Esophagus squamous epithelium (tissue), 5 donors: ENCODE measurements at regions not wholly inside any gene's neighbourhood (a gene's known extent, or its start where the extent isn't known, plus 50 kb on each side); places are given as distances from the start of the nearest gene placed in this dataset.

Experiments used
- DNase-seq: peaks from one replicate; lab custom pipeline; 2025; lab: John Stamatoyannopoulos, UW
- H3K27ac ChIP-seq, 4 donors: fragments of 200-600 bp; sonication (generic); one replicate each; pipeline ENCODE4 v1.5.1; 2016 to 2019; ENCODE audit warnings: mild to moderate bottlenecking in 1 of 4
- H3K27me3 ChIP-seq, 4 donors: fragments of 200-600 bp; sonication (generic); 1 replicate in 3 of 4; 2 replicates in 1 of 4; pipeline versions ENCODE4 v1.5.1 to v1.6.0; 2017 to 2021; ENCODE audit warnings: antibody characterized with exemption in 1 of 4
- H3K36me3 ChIP-seq, 3 donors: fragments of 200-600 bp; sonication (generic); one replicate each; pipeline ENCODE4 v1.5.1; 2016 to 2019
- H3K4me1 ChIP-seq, 3 donors: fragments of 200-600 bp; sonication (generic); one replicate each; pipeline ENCODE4 v1.5.1; 2017 to 2019
- H3K4me3 ChIP-seq, 4 donors: fragments of 200-600 bp; sonication (generic); 1 replicate in 3 of 4; 2 replicates in 1 of 4; pipeline ENCODE4 v1.5.1; 2016 to 2019; ENCODE audit warnings: mild to moderate bottlenecking in 2 of 4, moderate library complexity in 1 of 4
- H3K9me3 ChIP-seq, 3 donors: fragments of 200-600 bp; sonication (generic); one replicate each; pipeline ENCODE4 v1.5.1; 2016 to 2019
- CTCF ChIP-seq, 6 experiments: fragments of 450-650 bp in 4 of 6; fragments of 200-600 bp in 2 of 6; sonication (generic) in 2 of 6; IDR thresholded peaks; one replicate each; pipeline ENCODE4 v1.5.1; 2016 to 2019; ENCODE audit warnings: antibody characterized with exemption in 6 of 6, mild to moderate bottlenecking in 4 of 6, moderate library complexity in 4 of 6
- POLR2A ChIP-seq, 4 donors: fragments of 450-650 bp; IDR thresholded peaks; one replicate each; pipeline ENCODE4 v1.6.1; 2017; ENCODE audit warnings: antibody characterized with exemption in 4 of 4, mild to moderate bottlenecking in 4 of 4, moderate library complexity in 3 of 4
- WGBS, 2 donors: methylation state at CpG; one replicate each; pipeline ENCODE4 v1.1.5; 2018; 5-methylcytosine and 5-hydroxymethylcytosine counted together
- intact Hi-C: fragments of 100-400 bp; cut with DNase I; formaldehyde crosslinking; loops from one replicate; pipeline ENCODE4 v1.15.0; 2022
- donor health status: DM: yes; HTN: yes; CAD: no.

GRCh38 chr17:5783851-5784250 lies 199.5 kb upstream of the NLRP1 start:
- no peaks in the 10 kb centered on the region for H3K36me3 ChIP-seq
- H3K4me3 ChIP-seq = no peak overlapping the region
- H3K9me3 ChIP-seq = peaks cover 0 to 26% (median 9%) of the 10 kb centered on the region in 3 donors
- H3K27ac ChIP-seq = no peak overlapping the region
- no peak for TF ChIP-seq CTCF (IDR thresholded peaks at IDR 0.05)
- TF ChIP-seq POLR2A (IDR thresholded peaks at IDR 0.05) = no peak
- 39 to 59% methylated on average over 3 of the region's 3 CpGs for WGBS, 2 donors
- intact Hi-C loops = no loop called here
- peaks cover 0 to 38% (median 0%) of the 10 kb centered on the region in 4 donors for H3K27me3 ChIP-seq
- H3K4me1 ChIP-seq = no peaks in the 10 kb centered on the region
- no peak for DNase-seq

- H3K27me3 ChIP-seq = peaks cover 0 to 45% (median 0%) of the 10 kb centered on the region in 4 donors
- H3K36me3 ChIP-seq = no peaks in the 10 kb centered on the region
- no peak for DNase-seq
- H3K27ac ChIP-seq = no peak overlapping the region
- no peak for TF ChIP-seq POLR2A (IDR thresholded peaks at IDR 0.05)
- TF ChIP-seq CTCF (IDR thresholded peaks at IDR 0.05) = no peak
- intact Hi-C loops = no loop called here
- WGBS, 2 donors = 69 to 87% methylated on average over 2 of the region's 2 CpGs
- peaks cover 0 to 26% (median 9%) of the 10 kb centered on the region in 3 donors for H3K9me3 ChIP-seq
- no peak overlapping the region for H3K4me3 ChIP-seq
- no peaks in the 10 kb centered on the region for H3K4me1 ChIP-seq
Observed at GRCh38 chr17:5784791-5785190, 200.5 kb upstream of the NLRP1 start.

- H3K4me1 ChIP-seq = no peaks in the 10 kb centered on the region
- 0 to 17% methylated on average over 4 of the region's 4 CpGs for WGBS, 2 donors
- no peak overlapping the region for H3K4me3 ChIP-seq
- intact Hi-C loops = no loop called here
- TF ChIP-seq CTCF (IDR thresholded peaks at IDR 0.05) (no peak), POLR2A (IDR thresholded peaks at IDR 0.05) (no peak)
- no peak for DNase-seq
- H3K36me3 ChIP-seq = no peaks in the 10 kb centered on the region
- H3K9me3 ChIP-seq = peaks cover 0 to 26% (median 9%) of the 10 kb centered on the region in 3 donors
- no peak overlapping the region for H3K27ac ChIP-seq
- H3K27me3 ChIP-seq = peaks cover 0 to 51% (median 0%) of the 10 kb centered on the region in 4 donors
Observed at GRCh38 chr17:5785338-5785737, 201.0 kb upstream of the NLRP1 start.

GRCh38 chr17:5785867-5786509 lies 201.7 kb upstream of the NLRP1 start:
- no peaks in the 10 kb centered on the region for H3K4me1 ChIP-seq
- 63 to 65% methylated on average over 10 of the region's 11 CpGs for WGBS, 2 donors
- peaks cover 0 to 26% (median 9%) of the 10 kb centered on the region in 3 donors for H3K9me3 ChIP-seq
- intact Hi-C loops = no loop called here
- no peaks in the 10 kb centered on the region for H3K36me3 ChIP-seq
- no peak for DNase-seq
- peaks cover 0 to 53% (median 0%) of the 10 kb centered on the region in 4 donors for H3K27me3 ChIP-seq
- no peak overlapping the region for H3K4me3 ChIP-seq
- H3K27ac ChIP-seq = no peak overlapping the region
- TF ChIP-seq POLR2A (IDR thresholded peaks at IDR 0.05) (no peak), CTCF (IDR thresholded peaks at IDR 0.05) (no peak)

GRCh38 chr17:5786510-5786875 lies 202.2 kb upstream of the NLRP1 start:
- no peak for DNase-seq
- H3K9me3 ChIP-seq = peaks cover 0 to 26% (median 9%) of the 10 kb centered on the region in 3 donors
- intact Hi-C loops = no loop called here
- peaks cover 0 to 48% (median 0%) of the 10 kb centered on the region in 4 donors for H3K27me3 ChIP-seq
- H3K4me1 ChIP-seq = no peaks in the 10 kb centered on the region
- H3K27ac ChIP-seq = no peak overlapping the region
- TF ChIP-seq POLR2A (IDR thresholded peaks at IDR 0.05) (no peak), CTCF (IDR thresholded peaks at IDR 0.05) (no peak)
- H3K36me3 ChIP-seq = no peaks in the 10 kb centered on the region
- H3K4me3 ChIP-seq = no peak overlapping the region
- 68 to 72% methylated on average over 5 to 6 of the region's 6 CpGs for WGBS, 2 donors
